ENCODE measurements at regions not wholly inside any gene's neighbourhood (a gene's known extent, or its start where the extent isn't known, plus 50 kb on each side); places are given as distances from the start of the nearest gene placed in this dataset.

DNA sequence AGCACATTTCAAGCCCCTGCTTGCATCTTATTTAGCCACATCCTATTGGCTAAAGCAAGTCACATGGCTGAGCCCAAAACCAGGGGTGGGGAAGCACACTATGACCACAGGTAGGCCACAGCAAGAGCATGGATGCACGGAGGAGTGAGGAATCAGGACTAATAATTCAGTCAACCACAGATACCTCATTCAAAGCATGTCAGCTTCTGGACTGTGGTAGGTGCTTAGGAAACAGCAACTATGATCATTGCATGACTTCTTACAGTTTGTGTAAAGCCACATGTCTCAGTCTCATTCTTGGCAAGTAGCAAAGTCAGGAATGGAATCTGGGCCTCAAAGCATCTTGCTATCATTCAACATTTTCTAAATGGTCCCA is 79.0 kb upstream of the EMX2 start:
- H3K27ac ChIP-seq (ENCODE audit: low read depth, low read length, poor library complexity, severe bottlenecking), result no peak overlapping the region
- H3K4me3 ChIP-seq (ENCODE audit: low read depth, low read length, poor library complexity, severe bottlenecking), result no peak overlapping the region
- ChIA-PET POLR2A (interaction anchor here (0.6 kb wide), 1 partner anchor 25 kb away, joined by 5 read pairs; no protein-coding TSS in a partner anchor), CTCF (ENCODE audit: unreplicated experiment) (no interaction called here)
- no peaks in the 10 kb centered on the region for H3K9me3 ChIP-seq (ENCODE audit: low read length)
- H3K4me2 ChIP-seq (ENCODE audit: low read length), result no peak overlapping the region
- H3K4me1 ChIP-seq (ENCODE audit: insufficient read depth, low read length, poor library complexity, severe bottlenecking), result no peaks in the 10 kb centered on the region
- intact Hi-C loops (cut with micrococcal nuclease; ENCODE audit: unreplicated experiment), result no loop called here
- no TSS peak for BruUV-seq (replicated peaks)
- H3K79me2 ChIP-seq (ENCODE audit: insufficient read depth, low read depth, low read length), result no peaks in the 10 kb centered on the region
- H2AFZ ChIP-seq (ENCODE audit: low read length), result no peak overlapping the region
- DNase-seq (ENCODE audit: low spot score), result no peak
- TF ChIP-seq EZH2phosphoT487 (IDR thresholded peaks at IDR 0.05; ENCODE audit: borderline replicate concordance, low read depth, low read length), result no peak
- TF ChIP-seq, protein P1, sequence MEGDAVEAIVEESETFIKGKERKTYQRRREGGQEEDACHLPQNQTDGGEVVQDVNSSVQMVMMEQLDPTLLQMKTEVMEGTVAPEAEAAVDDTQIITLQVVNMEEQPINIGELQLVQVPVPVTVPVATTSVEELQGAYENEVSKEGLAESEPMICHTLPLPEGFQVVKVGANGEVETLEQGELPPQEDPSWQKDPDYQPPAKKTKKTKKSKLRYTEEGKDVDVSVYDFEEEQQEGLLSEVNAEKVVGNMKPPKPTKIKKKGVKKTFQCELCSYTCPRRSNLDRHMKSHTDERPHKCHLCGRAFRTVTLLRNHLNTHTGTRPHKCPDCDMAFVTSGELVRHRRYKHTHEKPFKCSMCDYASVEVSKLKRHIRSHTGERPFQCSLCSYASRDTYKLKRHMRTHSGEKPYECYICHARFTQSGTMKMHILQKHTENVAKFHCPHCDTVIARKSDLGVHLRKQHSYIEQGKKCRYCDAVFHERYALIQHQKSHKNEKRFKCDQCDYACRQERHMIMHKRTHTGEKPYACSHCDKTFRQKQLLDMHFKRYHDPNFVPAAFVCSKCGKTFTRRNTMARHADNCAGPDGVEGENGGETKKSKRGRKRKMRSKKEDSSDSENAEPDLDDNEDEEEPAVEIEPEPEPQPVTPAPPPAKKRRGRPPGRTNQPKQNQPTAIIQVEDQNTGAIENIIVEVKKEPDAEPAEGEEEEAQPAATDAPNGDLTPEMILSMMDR (conservative IDR thresholded peaks at IDR 0.05; ENCODE audit: low read length), result no peak
- H4K20me1 ChIP-seq (ENCODE audit: insufficient read depth, low read length), result no peaks in the 10 kb centered on the region
- H3K9me2 ChIP-seq (ENCODE audit: insufficient read depth, low read length), result no peaks in the 10 kb centered on the region
- no peaks in the 10 kb centered on the region for H3K36me3 ChIP-seq (ENCODE audit: insufficient read depth, low read length)

DNA sequence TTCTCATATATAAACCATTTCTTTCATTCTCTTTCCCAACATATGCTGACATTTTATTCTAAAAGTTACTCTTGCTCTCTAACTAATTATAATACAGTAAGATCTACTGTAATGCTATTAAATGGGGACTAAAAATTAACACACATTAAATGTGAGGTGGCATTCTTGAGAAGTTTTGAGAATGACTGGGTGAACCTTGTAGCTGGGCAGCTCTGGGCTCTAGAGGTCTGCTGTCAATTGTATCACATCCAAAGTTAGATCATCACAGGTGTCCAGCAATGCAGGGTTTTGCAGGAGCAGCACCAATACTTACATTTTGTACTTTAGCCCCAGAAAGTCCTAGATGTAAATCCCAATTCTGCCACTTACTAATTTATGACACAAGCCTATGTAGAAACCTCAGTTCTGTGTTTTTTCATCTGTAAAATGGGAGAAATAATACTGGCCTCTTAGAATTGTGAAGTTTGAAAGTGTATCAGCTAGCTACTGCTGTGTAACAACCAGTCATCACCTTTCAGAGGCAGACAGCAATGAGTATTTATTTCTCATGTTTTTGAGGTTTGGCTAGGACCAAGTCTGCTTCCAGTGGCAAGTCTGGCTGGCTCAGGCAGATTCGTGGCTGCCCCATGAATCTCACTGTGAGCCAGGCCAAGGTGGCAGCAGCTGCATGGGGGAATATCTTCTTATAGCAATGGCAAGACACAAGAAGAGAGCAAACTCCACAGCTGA is 79.6 kb upstream of the EMX2 start:
- Histone ChIP-seq H3K79me2 (ENCODE audit: insufficient read depth, low read depth, low read length) (no peaks in the 10 kb centered on the region), H3K27ac (ENCODE audit: low read depth, low read length, poor library complexity, severe bottlenecking) (no peak overlapping the region), H3K4me2 (ENCODE audit: low read length) (no peak overlapping the region), H3K4me3 (ENCODE audit: low read depth, low read length, poor library complexity, severe bottlenecking) (no peak overlapping the region), H4K20me1 (ENCODE audit: insufficient read depth, low read length) (no peaks in the 10 kb centered on the region), H3K4me1 (ENCODE audit: insufficient read depth, low read length, poor library complexity, severe bottlenecking) (no peaks in the 10 kb centered on the region), H2AFZ (ENCODE audit: low read length) (no peak overlapping the region), H3K36me3 (ENCODE audit: insufficient read depth, low read length) (no peaks in the 10 kb centered on the region), H3K9me3 (ENCODE audit: low read length) (no peaks in the 10 kb centered on the region), H3K9me2 (ENCODE audit: insufficient read depth, low read length) (no peaks in the 10 kb centered on the region)
- CTCF ChIA-PET (ENCODE audit: unreplicated experiment), result no interaction called here
- POLR2A ChIA-PET, result interaction anchor here (0.6 kb wide), 1 partner anchor 25 kb away, joined by 5 read pairs; no protein-coding TSS in a partner anchor
- intact Hi-C loops (cut with micrococcal nuclease; ENCODE audit: unreplicated experiment), result no loop called here
- no peak for TF ChIP-seq EZH2phosphoT487 (IDR thresholded peaks at IDR 0.05; ENCODE audit: borderline replicate concordance, low read depth, low read length)
- TF ChIP-seq, protein P1 (conservative IDR thresholded peaks at IDR 0.05; ENCODE audit: low read length), result no peak
- DNase-seq (ENCODE audit: low spot score), result no peak
- no TSS peak for BruUV-seq (replicated peaks)

DNA sequence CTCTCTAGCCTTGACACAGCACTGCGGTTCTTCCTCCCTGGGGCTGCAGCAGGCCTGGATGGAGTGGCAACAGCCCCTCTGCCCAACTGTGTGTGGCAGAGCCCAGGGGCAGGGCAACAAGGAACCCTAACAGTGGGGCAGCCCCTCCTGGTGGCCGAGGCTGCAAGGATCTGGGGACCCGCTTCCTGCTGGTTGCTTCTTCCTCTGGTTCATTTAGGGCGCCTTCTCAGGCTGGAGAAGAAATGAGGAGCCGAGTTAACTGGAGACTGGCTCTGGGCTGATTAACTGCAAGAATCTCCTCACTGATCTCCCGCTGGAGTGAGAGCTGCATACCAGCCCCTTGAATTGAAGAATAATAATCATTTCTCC is 80.1 kb upstream of the EMX2 start:
- Histone ChIP-seq H3K4me2 (ENCODE audit: low read length) (no peak overlapping the region), H3K79me2 (ENCODE audit: insufficient read depth, low read depth, low read length) (no peaks in the 10 kb centered on the region), H3K4me1 (ENCODE audit: insufficient read depth, low read length, poor library complexity, severe bottlenecking) (no peaks in the 10 kb centered on the region), H3K36me3 (ENCODE audit: insufficient read depth, low read length) (no peaks in the 10 kb centered on the region), H2AFZ (ENCODE audit: low read length) (no peak overlapping the region), H4K20me1 (ENCODE audit: insufficient read depth, low read length) (no peaks in the 10 kb centered on the region), H3K9me3 (ENCODE audit: low read length) (no peaks in the 10 kb centered on the region), H3K27ac (ENCODE audit: low read depth, low read length, poor library complexity, severe bottlenecking) (no peak overlapping the region), H3K4me3 (ENCODE audit: low read depth, low read length, poor library complexity, severe bottlenecking) (no peak overlapping the region), H3K9me2 (ENCODE audit: insufficient read depth, low read length) (no peaks in the 10 kb centered on the region)
- CTCF ChIA-PET (ENCODE audit: unreplicated experiment), result no interaction called here
- POLR2A ChIA-PET, result no interaction called here
- intact Hi-C loops (cut with micrococcal nuclease; ENCODE audit: unreplicated experiment), result no loop called here
- no TSS peak for BruUV-seq (replicated peaks)
- no peak for DNase-seq (ENCODE audit: low spot score)
- TF ChIP-seq EZH2phosphoT487 (IDR thresholded peaks at IDR 0.05; ENCODE audit: borderline replicate concordance, low read depth, low read length), result no peak
- TF ChIP-seq, protein P1 (conservative IDR thresholded peaks at IDR 0.05; ENCODE audit: low read length), result no peak

All from OCI-LY7 (cell line).